OCI-LY7 (cell line): ENCODE measurements at regions not wholly inside any gene's neighbourhood (a gene's known extent, or its start where the extent isn't known, plus 50 kb on each side); places are given as distances from the start of the nearest gene placed in this dataset.

Experiments used
- BruUV-seq: library from RNA; stranded (reverse); fragments of 400-500 nt; replicated peaks from 2 replicates; lab custom pipeline; 2021; lab: Mats Ljungman, UMichigan
- CTCF ChIA-PET: fragments of 300-600 bp; sonication (Branson Sonifier 250); formaldehyde crosslinking; loops from one replicate; lab custom pipeline; 2022; ENCODE audit warnings: antibody characterized with exemption; ENCODE audit not compliant: unreplicated experiment; lab: Charles Lee
- POLR2A ChIA-PET: fragments of 300-600 bp; sonication (Branson Sonifier 250); formaldehyde crosslinking; loops from one replicate; lab custom pipeline; 2022; ENCODE audit warnings: antibody characterized with exemption; lab: Charles Lee
- DNase-seq: peaks from one replicate; pipeline ENCODE4 v3.0.0-alpha.2; 2015; ENCODE audit warnings: low spot score
- H2AFZ ChIP-seq: fragments of 200-600 bp; sonication (generic), shearing (Covaris generic); 2 replicates; pipeline ENCODE4 v1.6.1; 2014; ENCODE audit warnings: mild to moderate bottlenecking, antibody characterized with exemption, low read length, moderate library complexity
- H3K27ac ChIP-seq: fragments of 200-600 bp; sonication (generic); 2 replicates; pipeline ENCODE4 v1.5.1; 2014; ENCODE audit warnings: mixed run types, low read depth, mild to moderate bottlenecking, moderate library complexity, low read length, inconsistent platforms; ENCODE audit not compliant: poor library complexity, severe bottlenecking
- H3K36me3 ChIP-seq: fragments of 200-600 bp; sonication (generic); 2 replicates; pipeline ENCODE4 v1.6.1; 2014; ENCODE audit warnings: mild to moderate bottlenecking, antibody characterized with exemption, low read length, moderate library complexity, mixed read lengths; ENCODE audit not compliant: insufficient read depth
- H3K4me1 ChIP-seq: fragments of 200-600 bp; sonication (generic); 2 replicates; pipeline ENCODE4 v1.5.1; 2014; ENCODE audit warnings: mild to moderate bottlenecking, low read length; ENCODE audit not compliant: insufficient read depth, poor library complexity, severe bottlenecking
- H3K4me2 ChIP-seq: fragments of 200-600 bp; sonication (generic); 2 replicates; pipeline ENCODE4 v1.6.1; 2014; ENCODE audit warnings: mild to moderate bottlenecking, low read length
- H3K4me3 ChIP-seq: fragments of 200-600 bp; sonication (generic); 2 replicates; pipeline ENCODE4 v1.5.1; 2014; ENCODE audit warnings: mild to moderate bottlenecking, low read depth, low read length; ENCODE audit not compliant: poor library complexity, severe bottlenecking
- H3K79me2 ChIP-seq: fragments of 200-600 bp; sonication (generic); 2 replicates; pipeline ENCODE4 v1.6.1; 2016; ENCODE audit warnings: low read depth, mild to moderate bottlenecking, low read length, moderate library complexity, mixed read lengths; ENCODE audit not compliant: insufficient read depth
- H3K9me2 ChIP-seq: fragments of 200-600 bp; sonication (generic); 2 replicates; pipeline ENCODE4 v1.6.1; 2016; ENCODE audit warnings: mild to moderate bottlenecking, low read length, mixed read lengths; ENCODE audit not compliant: insufficient read depth
- H3K9me3 ChIP-seq: fragments of 200-600 bp; sonication (generic); 2 replicates; pipeline ENCODE4 v1.6.1; 2014; ENCODE audit warnings: mild to moderate bottlenecking, mixed run types, low read length, mixed read lengths
- H4K20me1 ChIP-seq: fragments of 200-600 bp; sonication (generic); 2 replicates; pipeline ENCODE4 v1.6.1; 2014; ENCODE audit warnings: mild to moderate bottlenecking, antibody characterized with exemption, low read length, moderate library complexity, mixed read lengths; ENCODE audit not compliant: insufficient read depth
- CTCF ChIP-seq: fragments of 200-600 bp; sonication (generic); conservative IDR thresholded peaks from 2 replicates; pipeline ENCODE4 v1.5.1; 2014; ENCODE audit warnings: mild to moderate bottlenecking, antibody characterized with exemption, low read length, moderate library complexity, mixed read lengths
- EZH2phosphoT487 ChIP-seq: fragments of 200-600 bp; sonication (generic); IDR thresholded peaks from 2 replicates; pipeline ENCODE4 v1.6.1; 2018; ENCODE audit warnings: low read depth, borderline replicate concordance, mild to moderate bottlenecking, mixed run types, antibody characterized with exemption, low read length, moderate library complexity, mixed read lengths
- intact Hi-C: fragments of 100-400 bp; cut with micrococcal nuclease; formaldehyde crosslinking; loops from one replicate; pipeline ENCODE4 v1.10.0; 2022; ENCODE audit not compliant: unreplicated experiment

DNA sequence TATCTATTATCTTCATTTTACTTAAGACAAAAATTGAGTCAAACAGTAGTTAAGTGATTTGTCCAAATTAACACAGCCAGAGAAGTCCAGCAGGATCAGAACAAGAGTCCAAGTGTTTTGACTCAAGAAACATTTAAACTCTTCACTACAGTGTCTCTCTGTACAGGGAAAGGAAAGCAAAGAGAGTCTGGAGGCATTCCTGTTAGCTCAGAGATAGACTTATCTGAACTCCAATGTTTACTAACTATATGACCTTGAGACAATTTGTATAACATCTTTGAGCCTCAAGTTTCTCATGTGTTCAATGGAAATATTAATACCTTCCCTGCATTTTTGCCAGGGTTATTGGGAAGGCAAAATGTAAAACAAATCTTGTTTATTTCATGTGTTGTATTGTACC lies 849.1 kb downstream of the DIPK2A start:
- TF ChIP-seq EZH2phosphoT487 = no peak
- no peak for TF ChIP-seq CTCF
- no peak overlapping the region for H3K4me3 ChIP-seq
- H3K36me3 ChIP-seq = no peaks in the 10 kb centered on the region
- H3K79me2 ChIP-seq = no peaks in the 10 kb centered on the region
- no peaks in the 10 kb centered on the region for H3K9me2 ChIP-seq
- H3K27ac ChIP-seq = no peak overlapping the region
- BruUV-seq = no TSS peak
- no peak overlapping the region for H2AFZ ChIP-seq
- CTCF ChIA-PET = no interaction called here
- no peak overlapping the region for H3K4me2 ChIP-seq
- POLR2A ChIA-PET = no interaction called here
- intact Hi-C loops = no loop called here
- no peaks in the 10 kb centered on the region for H4K20me1 ChIP-seq
- H3K9me3 ChIP-seq = no peaks in the 10 kb centered on the region
- no peak for DNase-seq
- H3K4me1 ChIP-seq = no peaks in the 10 kb centered on the region

DNA sequence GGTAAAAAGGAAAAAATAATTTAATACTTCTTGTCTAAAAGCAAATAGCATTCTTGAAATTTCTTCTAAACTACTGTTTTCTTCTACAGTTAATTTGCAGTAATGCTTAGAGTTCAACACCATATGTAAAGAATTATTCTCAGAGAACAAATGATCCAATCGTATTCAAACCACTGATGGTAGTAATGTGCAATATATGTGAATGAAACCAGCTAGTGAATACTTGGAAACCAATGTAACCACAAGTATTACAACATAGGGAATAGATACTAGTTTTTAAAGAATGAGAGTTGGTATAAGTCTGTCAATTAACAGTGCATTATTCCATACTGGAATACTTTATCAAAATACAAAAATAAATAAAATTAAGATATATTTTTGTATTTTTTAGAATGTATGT lies 850.0 kb downstream of the DIPK2A start:
- intact Hi-C loops = no loop called here
- H4K20me1 ChIP-seq = no peaks in the 10 kb centered on the region
- TF ChIP-seq EZH2phosphoT487 (no peak), CTCF (no peak)
- POLR2A ChIA-PET = no interaction called here
- no peak overlapping the region for H3K4me3 ChIP-seq
- no TSS peak for BruUV-seq
- no peaks in the 10 kb centered on the region for H3K9me2 ChIP-seq
- no peak overlapping the region for H3K4me2 ChIP-seq
- H3K27ac ChIP-seq = no peak overlapping the region
- no peaks in the 10 kb centered on the region for H3K4me1 ChIP-seq
- H3K79me2 ChIP-seq = no peaks in the 10 kb centered on the region
- H2AFZ ChIP-seq = no peak overlapping the region
- no peak for DNase-seq
- no peaks in the 10 kb centered on the region for H3K36me3 ChIP-seq
- no peaks in the 10 kb centered on the region for H3K9me3 ChIP-seq
- CTCF ChIA-PET = no interaction called here

GRCh38 chr3:144822671-144823070 lies 851.0 kb downstream of the DIPK2A start:
- H3K36me3 ChIP-seq = no peaks in the 10 kb centered on the region

More at GRCh38 chr3:144822671-144823070, 851.0 kb downstream of the DIPK2A start:
- intact Hi-C loops = no loop called here
- ChIA-PET CTCF (no interaction called here), POLR2A (no interaction called here)
- Histone ChIP-seq H3K4me2 (no peak overlapping the region), H3K4me3 (no peak overlapping the region), H4K20me1 (no peaks in the 10 kb centered on the region), H3K4me1 (no peaks in the 10 kb centered on the region), H3K9me3 (no peaks in the 10 kb centered on the region), H2AFZ (no peak overlapping the region), H3K9me2 (no peaks in the 10 kb centered on the region), H3K79me2 (no peaks in the 10 kb centered on the region), H3K27ac (no peak overlapping the region)
- DNase-seq = no peak
- no TSS peak for BruUV-seq
- no peak for TF ChIP-seq EZH2phosphoT487
